Prostate gland (tissue), 2 donors: ENCODE measurements at regions not wholly inside any gene's neighbourhood (a gene's known extent, or its start where the extent isn't known, plus 50 kb on each side); places are given as distances from the start of the nearest gene placed in this dataset.

Experiments used
- POLR2A ChIP-seq: fragments of 450-650 bp; IDR thresholded peaks from one replicate; pipeline ENCODE4 v1.6.1; 2016; ENCODE audit warnings: antibody characterized with exemption, mild to moderate bottlenecking
- TF ChIP-seq, protein P1 (sequence below), 4 experiments: fragments of 200-600 bp in 2 of 4; fragments of 450-650 bp in 2 of 4; sonication (generic) in 2 of 4; IDR thresholded peaks; 1 replicate in 3 of 4; 2 replicates in 1 of 4; pipeline ENCODE4 v1.5.1; 2016 to 2019; ENCODE audit warnings: antibody characterized with exemption in 4 of 4, mild to moderate bottlenecking in 2 of 4, moderate library complexity in 2 of 4

DNA sequence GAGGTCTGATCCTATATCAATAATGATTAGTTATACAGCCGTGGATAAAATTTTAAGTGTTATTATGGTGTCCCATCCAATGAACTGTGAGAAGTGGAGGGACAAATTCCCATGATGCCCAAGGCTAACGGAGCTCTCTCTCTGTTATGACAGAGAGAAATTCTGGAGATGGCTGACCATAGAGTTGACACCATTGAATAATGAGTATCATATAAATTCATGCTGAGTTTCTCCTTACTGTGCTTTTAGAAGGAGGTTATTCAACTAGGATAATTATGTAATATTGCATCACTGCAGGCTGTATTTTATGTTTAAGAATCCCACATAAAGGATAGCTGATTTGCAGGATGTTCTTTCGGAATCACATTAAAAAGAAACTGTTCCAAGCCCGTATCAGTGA, 82.9 kb downstream of the PYDC2 start:
- TF ChIP-seq, protein P1, sequence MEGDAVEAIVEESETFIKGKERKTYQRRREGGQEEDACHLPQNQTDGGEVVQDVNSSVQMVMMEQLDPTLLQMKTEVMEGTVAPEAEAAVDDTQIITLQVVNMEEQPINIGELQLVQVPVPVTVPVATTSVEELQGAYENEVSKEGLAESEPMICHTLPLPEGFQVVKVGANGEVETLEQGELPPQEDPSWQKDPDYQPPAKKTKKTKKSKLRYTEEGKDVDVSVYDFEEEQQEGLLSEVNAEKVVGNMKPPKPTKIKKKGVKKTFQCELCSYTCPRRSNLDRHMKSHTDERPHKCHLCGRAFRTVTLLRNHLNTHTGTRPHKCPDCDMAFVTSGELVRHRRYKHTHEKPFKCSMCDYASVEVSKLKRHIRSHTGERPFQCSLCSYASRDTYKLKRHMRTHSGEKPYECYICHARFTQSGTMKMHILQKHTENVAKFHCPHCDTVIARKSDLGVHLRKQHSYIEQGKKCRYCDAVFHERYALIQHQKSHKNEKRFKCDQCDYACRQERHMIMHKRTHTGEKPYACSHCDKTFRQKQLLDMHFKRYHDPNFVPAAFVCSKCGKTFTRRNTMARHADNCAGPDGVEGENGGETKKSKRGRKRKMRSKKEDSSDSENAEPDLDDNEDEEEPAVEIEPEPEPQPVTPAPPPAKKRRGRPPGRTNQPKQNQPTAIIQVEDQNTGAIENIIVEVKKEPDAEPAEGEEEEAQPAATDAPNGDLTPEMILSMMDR (IDR thresholded peaks at IDR 0.05), result no peak
- no peak for TF ChIP-seq POLR2A
